Ascending aorta (tissue), 2 donors: ENCODE measurements at regions not wholly inside any gene's neighbourhood (a gene's known extent, or its start where the extent isn't known, plus 50 kb on each side); places are given as distances from the start of the nearest gene placed in this dataset.

ENCODE experiments used
- DNase-seq, 2 donors: peaks; one replicate each; pipeline ENCODE4 v3.0.0-alpha.2; 2019; ENCODE audit warnings: low spot score in 2 of 2
- H3K27ac ChIP-seq, 2 donors: fragments of 200-600 bp; sonication (generic); one replicate each; pipeline ENCODE4 v1.5.1; 2016 to 2017; ENCODE audit warnings: mild to moderate bottlenecking in 1 of 2
- H3K27me3 ChIP-seq: fragments of 200-600 bp; sonication (generic); one replicate; pipeline ENCODE4 v1.5.1; 2017
- H3K36me3 ChIP-seq, 2 donors: fragments of 200-600 bp; sonication (generic); one replicate each; pipeline ENCODE4 v1.5.1; 2016
- H3K4me1 ChIP-seq, 2 donors: fragments of 200-600 bp; sonication (generic); one replicate each; pipeline ENCODE4 v1.5.1; 2016 to 2017; ENCODE audit warnings: mild to moderate bottlenecking in 1 of 2
- H3K4me3 ChIP-seq, 2 donors: fragments of 200-600 bp; sonication (generic); one replicate each; pipeline ENCODE4 v1.5.1; 2016 to 2017; ENCODE audit warnings: mild to moderate bottlenecking in 1 of 2
- H3K9me3 ChIP-seq, 2 donors: fragments of 200-600 bp; sonication (generic); one replicate each; pipeline ENCODE4 v1.5.1; 2016
- CTCF ChIP-seq, 3 experiments: fragments of 200-600 bp in 2 of 3; fragments of 450-650 bp in 1 of 3; sonication (generic) in 2 of 3; IDR thresholded peaks; one replicate each; pipeline ENCODE4 v1.5.1; 2016 to 2019; ENCODE audit warnings: antibody characterized with exemption in 3 of 3, mild to moderate bottlenecking in 1 of 3, moderate library complexity in 1 of 3
- intact Hi-C: fragments of 100-400 bp; cut with DNase I; formaldehyde crosslinking; loops from one replicate; pipeline ENCODE4 v1.15.1; 2023

DNA sequence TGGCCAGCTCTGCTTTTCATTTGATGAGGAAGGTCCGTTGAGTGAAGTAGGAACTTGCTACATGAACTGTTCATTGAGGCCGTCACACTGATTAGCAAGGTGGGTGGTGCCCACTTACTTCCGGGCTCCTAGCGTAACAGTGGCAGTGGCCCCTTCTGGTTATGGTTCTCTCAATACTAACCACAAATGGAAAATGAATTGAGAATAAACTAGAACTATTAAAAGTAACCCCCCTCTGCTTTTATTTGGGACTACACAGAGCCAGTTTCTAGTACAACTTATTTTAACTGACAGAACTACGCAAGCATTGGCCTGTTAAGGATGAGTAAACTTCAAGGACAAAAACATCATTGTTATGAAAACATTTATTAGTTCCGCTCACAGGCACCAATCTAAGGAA lies 519.1 kb downstream of the INHBA start:
- Histone ChIP-seq H3K36me3 (no peaks in the 10 kb centered on the region), H3K4me3 (no peak overlapping the region), H3K9me3 (no peaks in the 10 kb centered on the region), H3K4me1 (peaks cover 0 to 9% of the 10 kb centered on the region in 2 donors), H3K27ac (no peak overlapping the region), H3K27me3 (no peaks in the 10 kb centered on the region)
- TF ChIP-seq CTCF (IDR thresholded peaks at IDR 0.05): no peak
- no peak for DNase-seq
- intact Hi-C loops: no loop called here

- Histone ChIP-seq H3K4me3 (no peak overlapping the region), H3K9me3 (no peaks in the 10 kb centered on the region), H3K36me3 (no peaks in the 10 kb centered on the region), H3K27ac (no peak overlapping the region), H3K27me3 (no peaks in the 10 kb centered on the region), H3K4me1 (peaks cover 0 to under 1% of the 10 kb centered on the region in 2 donors)
- intact Hi-C loops: no loop called here
- no peak for DNase-seq
- no peak for TF ChIP-seq CTCF (IDR thresholded peaks at IDR 0.05)
Observed at GRCh38 chr7:41182782-41183181, 520.1 kb downstream of the INHBA start.

DNA sequence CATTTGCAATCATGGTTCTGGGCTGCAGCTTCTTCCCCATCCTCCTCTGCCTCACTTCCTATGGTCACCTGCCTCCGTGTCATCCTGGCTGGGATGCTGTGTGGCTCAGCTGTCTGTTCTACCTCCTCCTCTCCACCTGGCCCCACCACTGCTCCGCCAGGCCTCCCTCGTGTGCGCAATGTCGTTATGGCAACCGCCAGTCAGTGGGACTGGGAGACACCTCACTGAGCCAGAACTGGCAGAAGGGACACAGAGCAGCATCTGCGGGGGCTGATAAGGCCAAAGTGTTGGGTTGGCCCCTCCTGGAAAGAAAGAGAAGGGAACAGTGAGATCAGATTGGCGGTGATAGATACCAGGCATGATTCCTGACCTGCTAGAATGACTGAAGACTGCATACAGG lies 527.5 kb downstream of the INHBA start:
- Histone ChIP-seq H3K4me1 (no peaks in the 10 kb centered on the region), H3K27me3 (no peaks in the 10 kb centered on the region), H3K27ac (no peak overlapping the region), H3K36me3 (no peaks in the 10 kb centered on the region), H3K4me3 (no peak overlapping the region), H3K9me3 (no peaks in the 10 kb centered on the region)
- no peak for TF ChIP-seq CTCF (IDR thresholded peaks at IDR 0.05)
- DNase-seq: no peak
- intact Hi-C loops: no loop called here

GRCh38 chr7:41174521-41174920 lies 528.4 kb downstream of the INHBA start:
- no peak for DNase-seq
- no peak for TF ChIP-seq CTCF (IDR thresholded peaks at IDR 0.05)
- Histone ChIP-seq H3K27ac (no peak overlapping the region), H3K9me3 (no peaks in the 10 kb centered on the region), H3K27me3 (no peaks in the 10 kb centered on the region), H3K4me1 (no peaks in the 10 kb centered on the region), H3K36me3 (no peaks in the 10 kb centered on the region), H3K4me3 (no peak overlapping the region)
- intact Hi-C loops: no loop called here

DNA sequence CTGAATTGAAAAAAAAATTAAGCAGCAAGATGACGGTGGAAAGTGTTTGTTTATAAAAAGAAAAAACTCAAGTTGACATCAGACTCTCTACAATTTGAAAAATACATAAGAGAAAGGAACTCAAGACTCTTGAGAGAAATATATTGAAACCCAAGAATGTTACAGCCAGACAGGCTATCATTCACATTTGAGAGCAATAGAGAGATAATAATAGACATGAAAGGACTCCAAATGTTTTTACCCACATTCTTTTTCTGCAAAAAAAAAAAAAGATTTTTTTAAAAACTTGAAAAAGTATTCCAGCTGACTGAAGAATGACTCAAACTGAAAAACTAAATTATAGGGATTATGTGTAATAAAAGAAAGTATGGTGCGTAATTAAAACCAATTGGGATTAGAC lies 532.4 kb downstream of the INHBA start:
- intact Hi-C loops: no loop called here
- H3K27me3 ChIP-seq: no peaks in the 10 kb centered on the region
- no peaks in the 10 kb centered on the region for H3K4me1 ChIP-seq
- H3K9me3 ChIP-seq: no peaks in the 10 kb centered on the region
- DNase-seq: no peak
- no peak overlapping the region for H3K27ac ChIP-seq
- H3K4me3 ChIP-seq: no peak overlapping the region
- no peaks in the 10 kb centered on the region for H3K36me3 ChIP-seq
- no peak for TF ChIP-seq CTCF (IDR thresholded peaks at IDR 0.05)

DNA sequence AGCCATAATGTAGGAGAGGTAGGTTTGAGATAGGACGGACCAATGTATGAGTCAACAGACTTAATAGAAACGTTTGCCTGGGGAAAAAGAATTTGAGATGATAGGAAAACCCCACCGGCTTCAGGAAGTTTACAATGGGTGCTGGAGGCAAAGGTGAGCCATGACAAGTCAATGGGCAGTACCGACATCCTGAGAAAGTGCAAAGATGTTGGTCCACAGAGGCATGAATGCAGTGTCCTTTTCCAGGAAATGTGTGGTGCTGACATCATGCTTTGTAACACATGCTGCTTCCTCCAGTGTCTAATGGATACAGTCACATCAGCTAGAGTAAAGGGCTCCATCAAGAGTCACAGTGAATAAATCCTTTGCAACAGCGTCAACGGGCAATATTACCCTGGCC lies 533.6 kb downstream of the INHBA start:
- no peaks in the 10 kb centered on the region for H3K9me3 ChIP-seq
- intact Hi-C loops: no loop called here
- H3K36me3 ChIP-seq: no peaks in the 10 kb centered on the region
- H3K4me3 ChIP-seq: no peak overlapping the region
- no peak for DNase-seq
- no peak for TF ChIP-seq CTCF (IDR thresholded peaks at IDR 0.05)
- H3K27ac ChIP-seq: no peak overlapping the region
- no peaks in the 10 kb centered on the region for H3K4me1 ChIP-seq
- no peaks in the 10 kb centered on the region for H3K27me3 ChIP-seq
